GM12872 (cell line): ENCODE measurements at regions not wholly inside any gene's neighbourhood (a gene's known extent, or its start where the extent isn't known, plus 50 kb on each side); places are given as distances from the start of the nearest gene placed in this dataset.

Experiments
- TF ChIP-seq, protein P1 (sequence below): IDR thresholded peaks from 3 replicates; pipeline ENCODE4 v1.5.1; 2011; ENCODE audit warnings: low read depth, mild to moderate bottlenecking, low read length, moderate library complexity; ENCODE audit not compliant: insufficient read depth

DNA sequence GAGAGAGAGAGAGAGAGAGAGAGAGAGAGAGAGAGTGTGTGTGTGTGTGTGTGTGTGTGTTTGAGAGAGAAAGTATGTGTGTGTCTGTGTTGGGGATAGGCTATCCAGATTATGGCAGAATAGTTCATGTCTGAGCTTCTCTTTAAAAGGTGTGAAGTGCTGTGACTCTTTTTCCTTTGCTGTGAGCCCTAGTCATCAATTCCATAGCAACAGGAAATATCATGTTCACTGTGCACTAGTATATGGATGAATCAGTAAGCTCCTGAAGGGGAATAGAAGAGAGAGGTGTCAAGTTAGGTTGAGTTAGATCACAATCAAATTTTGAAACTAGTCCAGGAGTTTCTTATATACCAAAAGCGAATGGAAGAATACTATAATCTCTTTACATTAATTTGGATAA lies 318.7 kb downstream of the RFPL4B start:
- TF ChIP-seq, protein P1, sequence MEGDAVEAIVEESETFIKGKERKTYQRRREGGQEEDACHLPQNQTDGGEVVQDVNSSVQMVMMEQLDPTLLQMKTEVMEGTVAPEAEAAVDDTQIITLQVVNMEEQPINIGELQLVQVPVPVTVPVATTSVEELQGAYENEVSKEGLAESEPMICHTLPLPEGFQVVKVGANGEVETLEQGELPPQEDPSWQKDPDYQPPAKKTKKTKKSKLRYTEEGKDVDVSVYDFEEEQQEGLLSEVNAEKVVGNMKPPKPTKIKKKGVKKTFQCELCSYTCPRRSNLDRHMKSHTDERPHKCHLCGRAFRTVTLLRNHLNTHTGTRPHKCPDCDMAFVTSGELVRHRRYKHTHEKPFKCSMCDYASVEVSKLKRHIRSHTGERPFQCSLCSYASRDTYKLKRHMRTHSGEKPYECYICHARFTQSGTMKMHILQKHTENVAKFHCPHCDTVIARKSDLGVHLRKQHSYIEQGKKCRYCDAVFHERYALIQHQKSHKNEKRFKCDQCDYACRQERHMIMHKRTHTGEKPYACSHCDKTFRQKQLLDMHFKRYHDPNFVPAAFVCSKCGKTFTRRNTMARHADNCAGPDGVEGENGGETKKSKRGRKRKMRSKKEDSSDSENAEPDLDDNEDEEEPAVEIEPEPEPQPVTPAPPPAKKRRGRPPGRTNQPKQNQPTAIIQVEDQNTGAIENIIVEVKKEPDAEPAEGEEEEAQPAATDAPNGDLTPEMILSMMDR, result no peak

DNA sequence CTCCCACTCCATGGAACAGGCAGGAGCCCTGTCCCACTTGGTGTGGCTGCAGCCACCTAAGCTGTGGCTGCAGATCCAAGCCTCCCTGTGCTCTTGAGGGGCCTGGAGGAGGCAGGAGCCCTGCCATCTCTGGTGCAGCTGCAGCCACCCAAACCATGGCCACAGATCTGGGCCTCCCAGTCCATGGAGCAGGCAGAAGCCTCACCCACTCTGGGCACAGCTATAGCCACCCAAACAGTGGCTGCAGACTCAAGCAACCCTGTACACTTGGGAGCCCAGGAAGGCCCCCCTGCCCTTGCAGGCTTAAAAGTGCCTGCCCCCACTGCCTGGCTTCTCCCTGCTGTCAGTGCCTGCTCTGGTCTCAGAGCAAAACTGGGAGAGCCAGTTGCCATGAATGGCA lies 320.3 kb downstream of the RFPL4B start:
- TF ChIP-seq, protein P1, result no peak

DNA sequence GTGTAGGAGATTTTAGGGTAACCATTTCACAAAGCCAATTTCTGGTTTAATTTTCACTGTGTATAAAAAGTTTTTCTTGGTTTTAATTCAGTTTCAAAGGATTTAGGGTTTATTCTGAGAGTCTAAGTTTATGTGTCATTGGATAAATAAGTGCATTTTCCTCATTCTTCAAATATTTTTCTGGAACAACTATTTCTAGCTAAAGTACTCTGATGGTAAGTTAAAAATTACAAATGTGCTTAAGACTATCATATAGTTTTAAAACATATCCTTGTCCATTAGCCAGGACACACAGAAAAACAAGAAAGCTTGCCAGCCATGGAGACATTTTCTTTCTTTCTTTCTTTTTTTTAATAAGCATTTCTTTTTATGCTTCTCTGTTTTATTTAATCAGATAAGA lies 333.0 kb downstream of the RFPL4B start:
- TF ChIP-seq, protein P1, result no peak

DNA sequence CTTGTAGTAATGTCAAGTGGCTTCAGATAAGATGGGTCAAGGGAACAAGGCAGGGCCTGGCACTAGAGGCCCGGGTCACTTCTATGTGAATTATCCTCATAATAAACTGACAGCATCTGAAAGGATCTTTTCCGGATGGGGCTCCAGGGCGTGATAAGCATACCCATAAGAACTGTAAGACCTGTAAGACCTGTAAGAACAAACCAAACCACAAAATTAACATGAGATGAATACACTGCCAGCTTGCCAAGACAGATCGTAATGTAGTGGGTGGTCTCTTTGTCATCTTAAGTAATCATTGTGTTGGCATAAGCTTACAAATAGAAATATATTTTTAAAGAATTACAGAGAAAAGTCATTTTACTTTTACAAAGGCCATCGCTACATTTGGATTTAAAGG lies 334.9 kb downstream of the RFPL4B start:
- TF ChIP-seq, protein P1, result no peak

DNA sequence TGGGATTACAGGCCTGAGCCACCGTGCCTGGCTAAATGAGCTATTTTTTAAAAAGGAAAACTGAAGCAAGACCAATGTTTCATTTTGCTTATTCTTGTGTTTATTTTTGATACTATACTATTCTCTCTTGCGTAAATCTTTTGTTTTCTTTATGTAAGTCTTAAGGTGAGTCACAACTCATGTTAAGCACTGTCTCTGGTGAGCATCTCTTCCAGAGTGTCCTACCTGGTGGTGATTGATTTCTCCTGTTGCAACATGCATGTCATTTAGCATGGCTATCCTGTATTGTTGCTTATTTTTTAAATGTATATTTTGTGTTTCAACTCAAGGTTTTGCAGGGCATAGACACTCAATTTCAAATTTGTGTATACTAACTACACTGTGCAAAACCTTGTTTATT lies 336.0 kb downstream of the RFPL4B start:
- TF ChIP-seq, protein P1, result no peak

DNA sequence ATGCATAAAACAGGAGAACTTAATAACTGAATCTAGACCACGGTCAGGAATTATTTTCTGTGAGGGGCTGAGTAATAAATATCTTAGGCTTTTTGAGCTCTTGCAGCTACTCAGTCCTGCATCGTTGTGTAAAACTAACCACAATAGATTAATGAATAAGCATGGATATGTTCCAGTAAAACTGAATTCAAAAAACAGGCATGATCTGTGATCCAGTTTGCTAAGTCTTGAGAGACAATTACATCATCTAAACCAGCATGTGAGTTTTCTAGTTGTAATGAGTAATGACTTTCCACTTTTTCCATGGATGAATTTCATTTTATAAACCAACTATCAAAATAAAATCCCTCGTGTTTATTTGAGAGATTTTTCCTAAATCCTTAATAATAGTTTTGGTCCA lies 336.8 kb downstream of the RFPL4B start:
- TF ChIP-seq, protein P1, result no peak

DNA sequence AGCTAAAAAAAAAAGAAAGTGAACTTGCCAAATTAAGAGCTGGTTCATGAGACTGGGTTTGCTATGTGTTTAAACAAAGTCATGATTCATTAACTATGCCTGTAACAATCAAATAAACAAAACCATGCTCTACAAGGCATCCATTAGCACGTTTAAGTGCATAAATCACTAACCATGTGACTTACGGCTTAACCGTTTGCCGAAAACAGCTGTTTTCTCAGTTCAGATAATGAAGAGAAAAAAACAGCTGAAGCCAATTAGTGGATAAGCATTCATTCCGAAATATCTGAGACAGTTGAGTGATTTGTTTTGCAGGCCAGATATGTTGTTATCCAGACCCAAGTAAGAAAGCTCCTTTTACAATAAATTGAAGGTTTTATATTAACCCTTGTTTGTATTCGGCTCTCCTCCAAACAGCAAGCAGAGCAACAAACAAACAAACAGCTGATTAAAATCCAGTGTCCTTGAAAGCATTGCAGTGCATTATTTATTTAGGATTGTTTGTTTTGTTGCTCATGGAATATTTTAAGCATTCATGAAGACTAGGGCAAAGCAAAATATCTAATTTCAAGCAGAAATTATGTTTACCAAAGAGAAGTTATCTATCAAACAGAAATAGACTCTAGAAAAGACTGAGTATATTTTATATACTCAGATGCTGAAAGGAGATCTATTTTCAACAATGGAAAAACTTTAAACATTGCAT lies 343.5 kb downstream of the RFPL4B start:
- TF ChIP-seq, protein P1, result no peak
